ENCODE measurements at regions not wholly inside any gene's neighbourhood (a gene's known extent, or its start where the extent isn't known, plus 50 kb on each side); places are given as distances from the start of the nearest gene placed in this dataset.
"Not testable (repeated sequence)": the region's sequence is repeated elsewhere in the genome, so short reads cannot be mapped to it uniquely, and the experiment has no call there.

DNA sequence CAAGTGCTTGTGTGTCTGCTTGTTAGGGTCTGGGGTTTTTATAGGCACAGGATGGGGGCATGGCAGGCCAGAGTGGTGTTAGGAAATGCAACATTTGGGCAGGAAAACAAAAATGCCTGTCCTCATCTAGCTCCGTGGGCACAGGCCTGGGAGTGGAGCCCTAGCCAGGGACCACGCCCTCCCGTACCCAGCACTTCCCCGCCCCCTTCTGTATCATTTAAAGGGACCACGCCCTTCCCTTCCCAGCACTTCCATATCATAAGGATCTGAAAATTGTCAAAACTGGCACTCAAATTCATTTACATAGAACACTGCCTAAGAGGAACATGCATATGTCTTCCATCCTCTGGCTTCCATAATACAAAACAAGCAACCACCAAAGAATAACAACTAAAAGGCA, 185.8 kb downstream of the B3GLCT start:
- Histone ChIP-seq H3K27me3 (no peaks in the 10 kb centered on the region), H3K9me3 (replicated peaks in 1 of 3) (no peaks in the 10 kb centered on the region), H3K27ac (no peak overlapping the region), H3K4me3 (no peak overlapping the region), H3K36me3 (replicated peaks in 1 of 2) (no peaks in the 10 kb centered on the region), H3K4me1 (replicated peaks in 1 of 2) (no peaks in the 10 kb centered on the region)
- TF ChIP-seq, protein P1, sequence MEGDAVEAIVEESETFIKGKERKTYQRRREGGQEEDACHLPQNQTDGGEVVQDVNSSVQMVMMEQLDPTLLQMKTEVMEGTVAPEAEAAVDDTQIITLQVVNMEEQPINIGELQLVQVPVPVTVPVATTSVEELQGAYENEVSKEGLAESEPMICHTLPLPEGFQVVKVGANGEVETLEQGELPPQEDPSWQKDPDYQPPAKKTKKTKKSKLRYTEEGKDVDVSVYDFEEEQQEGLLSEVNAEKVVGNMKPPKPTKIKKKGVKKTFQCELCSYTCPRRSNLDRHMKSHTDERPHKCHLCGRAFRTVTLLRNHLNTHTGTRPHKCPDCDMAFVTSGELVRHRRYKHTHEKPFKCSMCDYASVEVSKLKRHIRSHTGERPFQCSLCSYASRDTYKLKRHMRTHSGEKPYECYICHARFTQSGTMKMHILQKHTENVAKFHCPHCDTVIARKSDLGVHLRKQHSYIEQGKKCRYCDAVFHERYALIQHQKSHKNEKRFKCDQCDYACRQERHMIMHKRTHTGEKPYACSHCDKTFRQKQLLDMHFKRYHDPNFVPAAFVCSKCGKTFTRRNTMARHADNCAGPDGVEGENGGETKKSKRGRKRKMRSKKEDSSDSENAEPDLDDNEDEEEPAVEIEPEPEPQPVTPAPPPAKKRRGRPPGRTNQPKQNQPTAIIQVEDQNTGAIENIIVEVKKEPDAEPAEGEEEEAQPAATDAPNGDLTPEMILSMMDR (IDR thresholded peaks at IDR 0.05) = no peak
- no peak for TF ChIP-seq POLR2A (IDR thresholded peaks at IDR 0.05)
- intact Hi-C loops (cut with DNase I) = no loop called here
- DNase-seq = no peak
- 61 to 72% (median 67%) methylated on average over 5 of the region's 5 CpGs for WGBS, 4 donors

DNA sequence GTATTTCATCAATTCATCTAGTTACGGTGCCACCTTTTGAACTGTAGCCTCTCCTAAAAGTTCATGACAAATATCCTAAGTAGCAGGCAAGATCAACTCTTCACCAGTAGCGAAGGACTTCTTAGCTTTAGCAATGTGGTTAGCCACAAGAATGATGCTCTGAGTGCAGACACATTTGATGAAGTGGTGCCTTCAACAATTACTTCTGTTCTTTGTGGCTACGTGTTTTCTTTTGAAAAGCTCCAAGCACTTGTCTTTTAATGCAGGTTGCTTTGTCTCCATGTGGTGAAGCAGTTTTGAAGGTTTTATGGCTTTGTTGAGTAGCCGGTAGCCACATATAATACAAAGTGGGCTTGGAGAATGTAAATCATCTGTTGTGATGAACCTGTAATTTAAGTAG, 194.7 kb downstream of the B3GLCT start:
- Histone ChIP-seq H3K4me1 (replicated peaks in 1 of 2) (no peaks in the 10 kb centered on the region), H3K4me3 (no peak overlapping the region), H3K36me3 (replicated peaks in 1 of 2) (no peaks in the 10 kb centered on the region), H3K27me3 (no peaks in the 10 kb centered on the region), H3K27ac (no peak overlapping the region), H3K9me3 (replicated peaks in 1 of 3) (no peaks in the 10 kb centered on the region)
- no peak for DNase-seq
- TF ChIP-seq POLR2A (IDR thresholded peaks at IDR 0.05) = no peak
- TF ChIP-seq, protein P1 (IDR thresholded peaks at IDR 0.05) = no peak
- 63 to 71% (median 67%) methylated on average over 4 of the region's 4 CpGs for WGBS, 4 donors
- intact Hi-C loops (cut with DNase I) = no loop called here

DNA sequence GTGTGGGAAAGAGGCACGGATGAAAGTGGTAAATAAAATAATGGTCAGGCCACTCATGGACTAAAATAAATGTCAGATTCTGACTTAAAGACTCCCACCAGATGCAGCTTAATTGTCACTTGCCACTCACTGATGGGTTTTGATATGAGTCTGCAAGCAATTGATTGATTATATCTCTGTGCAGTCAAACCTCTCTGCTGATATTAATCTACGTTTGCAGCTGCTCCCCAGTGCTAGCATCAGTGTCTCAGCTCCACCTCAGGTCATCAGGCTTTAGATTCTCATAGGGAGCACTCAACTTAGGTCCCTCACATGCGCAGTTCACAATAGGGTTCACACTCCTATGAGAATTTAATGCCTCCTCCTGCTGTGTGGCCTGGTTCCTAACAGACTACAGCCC, 195.3 kb downstream of the B3GLCT start:
- H3K4me3 ChIP-seq = no peak overlapping the region
- H3K36me3 ChIP-seq (replicated peaks in 1 of 2) = no peaks in the 10 kb centered on the region
- 59 to 76% (median 75%) methylated on average over 1 to 3 of the region's 3 CpGs for WGBS, 4 donors
- no peaks in the 10 kb centered on the region for H3K9me3 ChIP-seq (replicated peaks in 1 of 3)
- H3K27ac ChIP-seq = no peak overlapping the region
- no peaks in the 10 kb centered on the region for H3K27me3 ChIP-seq
- no peak for DNase-seq
- no peaks in the 10 kb centered on the region for H3K4me1 ChIP-seq (replicated peaks in 1 of 2)
- no peak for TF ChIP-seq POLR2A (IDR thresholded peaks at IDR 0.05)
- TF ChIP-seq, protein P1 (IDR thresholded peaks at IDR 0.05) = no peak
- intact Hi-C loops (cut with DNase I) = no loop called here

DNA sequence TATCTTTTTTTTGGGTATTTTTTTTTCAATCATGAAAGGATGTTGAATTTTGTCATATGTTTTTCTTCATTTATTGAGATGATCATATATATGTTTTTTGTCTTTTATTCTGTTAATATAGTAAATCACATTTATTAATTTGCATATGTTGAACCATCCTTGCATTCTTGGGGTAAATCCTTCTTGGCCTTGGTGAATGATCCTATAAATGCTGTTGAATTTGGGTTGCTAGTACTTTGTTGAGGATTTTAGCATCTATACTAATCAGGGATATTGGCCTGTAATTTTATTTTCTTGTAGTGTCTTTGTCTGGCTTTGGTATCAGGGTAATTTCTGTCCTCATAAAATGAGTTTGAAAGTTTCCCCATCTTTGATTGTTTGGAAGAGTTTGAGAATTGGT, 199.9 kb downstream of the B3GLCT start:
- H3K27ac ChIP-seq = no peak overlapping the region
- H3K4me1 ChIP-seq (replicated peaks in 1 of 2) = no peaks in the 10 kb centered on the region
- H3K9me3 ChIP-seq (replicated peaks in 1 of 3) = no peaks in the 10 kb centered on the region
- no peak overlapping the region for H3K4me3 ChIP-seq
- TF ChIP-seq POLR2A (IDR thresholded peaks at IDR 0.05) = no peak
- TF ChIP-seq, protein P1 (IDR thresholded peaks at IDR 0.05) = no peak
- H3K36me3 ChIP-seq (replicated peaks in 1 of 2) = no peaks in the 10 kb centered on the region
- no peak for DNase-seq
- intact Hi-C loops (cut with DNase I) = no loop called here
- no peaks in the 10 kb centered on the region for H3K27me3 ChIP-seq

DNA sequence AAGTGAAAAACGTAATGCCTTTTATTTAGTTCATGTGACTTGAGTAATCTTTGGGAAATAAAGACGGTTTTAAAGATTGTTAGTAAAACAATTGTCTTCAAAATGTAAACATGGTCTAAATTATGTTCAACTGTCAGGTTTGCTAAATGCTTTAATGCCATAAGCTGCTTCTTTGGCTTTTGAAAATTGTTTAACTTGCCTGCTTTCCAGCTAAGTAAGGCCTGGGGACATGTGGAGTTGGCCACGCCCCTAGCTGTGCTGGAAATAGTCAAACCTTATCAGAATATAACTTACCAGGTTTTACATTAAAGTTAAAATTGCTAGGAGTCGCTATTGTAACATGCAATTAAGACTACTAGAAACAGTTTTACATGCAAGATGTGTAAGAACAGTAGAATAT, 203.9 kb downstream of the B3GLCT start:
- WGBS, 4 donors = 75 to 83% (median 78%) methylated on average over 4 of the region's 4 CpGs
- H3K9me3 ChIP-seq (replicated peaks in 1 of 3); H3K27me3 ChIP-seq; H3K36me3 ChIP-seq (replicated peaks in 1 of 2); DNase-seq; H3K4me3 ChIP-seq; intact Hi-C loops (cut with DNase I); H3K4me1 ChIP-seq (replicated peaks in 1 of 2); H3K27ac ChIP-seq: not testable (repeated sequence)

Data from adrenal gland (tissue), 9 donors.